D721Med (cell line): ENCODE measurements at regions not wholly inside any gene's neighbourhood (a gene's known extent, or its start where the extent isn't known, plus 50 kb on each side); places are given as distances from the start of the nearest gene placed in this dataset.

ENCODE experiments used
- DNase-seq: peaks from one replicate; pipeline ENCODE4 v3.0.0; 2011; ENCODE audit warnings: low spot score; ENCODE audit not compliant: insufficient read length
- FAIRE-seq: peaks from 2 replicates; lab custom pipeline; 2011; peaks lifted over from hg19 to GRCh38; lab: Jason Lieb, UNC
- CTCF ChIP-seq: IDR thresholded peaks from 2 replicates; pipeline ENCODE4 v1.5.1; 2012; ENCODE audit warnings: mild to moderate bottlenecking, control low read depth; ENCODE audit not compliant: insufficient read depth; ENCODE audit errors: missing control alignments

- FAIRE-seq (no peak), DNase-seq (no peak)
- no peak for TF ChIP-seq CTCF
These were observed 160.9 kb downstream of the CD83 start for GRCh38 chr6:14278446-14278845.

- FAIRE-seq, result no peak
- TF ChIP-seq CTCF, result no peak
- no peak for DNase-seq
These were observed 162.5 kb downstream of the CD83 start for GRCh38 chr6:14280006-14280510.

- DNase-seq (no peak), FAIRE-seq (no peak)
- TF ChIP-seq CTCF, result no peak
These were observed 163.3 kb downstream of the CD83 start for GRCh38 chr6:14280766-14281293.

GRCh38 chr6:14281811-14282660 lies 164.5 kb downstream of the CD83 start:
- FAIRE-seq (peak; percentile 53), DNase-seq (no peak)
- no peak for TF ChIP-seq CTCF

GRCh38 chr6:14282854-14283505 lies 165.4 kb downstream of the CD83 start:
- no peak for TF ChIP-seq CTCF
- FAIRE-seq (no peak), DNase-seq (no peak)

- no peak for DNase-seq
- no peak for FAIRE-seq
- no peak for TF ChIP-seq CTCF
These were observed 166.1 kb downstream of the CD83 start for GRCh38 chr6:14283600-14284235.
